ENCODE measurements at regions not wholly inside any gene's neighbourhood (a gene's known extent, or its start where the extent isn't known, plus 50 kb on each side); places are given as distances from the start of the nearest gene placed in this dataset.

- intact Hi-C loops (cut with DNase I), result no loop called here
- no peaks in the 10 kb centered on the region for H3K36me3 ChIP-seq
- no peak overlapping the region for H3K9ac ChIP-seq (ENCODE audit: low read depth in 2 of 2, low read length in 2 of 2)
- H3K27me3 ChIP-seq, result no peaks in the 10 kb centered on the region
- no peak for TF ChIP-seq CTCF (IDR thresholded peaks at IDR 0.05)
- no peaks in the 10 kb centered on the region for H3K9me3 ChIP-seq
- no peak overlapping the region for H3K27ac ChIP-seq
- DNase-seq, result no peak
- no peaks in the 10 kb centered on the region for H3K4me1 ChIP-seq
- H3K4me3 ChIP-seq, result no peak overlapping the region
Observed at GRCh38 chr16:17728196-17728595, 257.4 kb upstream of the XYLT1 start.

- Histone ChIP-seq H3K4me3 (no peak overlapping the region), H3K27ac (no peak overlapping the region), H3K4me1 (no peaks in the 10 kb centered on the region), H3K27me3 (no peaks in the 10 kb centered on the region), H3K36me3 (no peaks in the 10 kb centered on the region), H3K9ac (ENCODE audit: low read depth in 2 of 2, low read length in 2 of 2) (no peak overlapping the region), H3K9me3 (no peaks in the 10 kb centered on the region)
- no peak for TF ChIP-seq CTCF (IDR thresholded peaks at IDR 0.05)
- intact Hi-C loops (cut with DNase I), result no loop called here
- no peak for DNase-seq
Observed at GRCh38 chr16:17724242-17724898, 253.6 kb upstream of the XYLT1 start.

GRCh38 chr16:17723531-17724134, 252.9 kb upstream of the XYLT1 start:
- H3K9me3 ChIP-seq, result no peaks in the 10 kb centered on the region
- TF ChIP-seq CTCF (IDR thresholded peaks at IDR 0.05), result no peak
- no peaks in the 10 kb centered on the region for H3K4me1 ChIP-seq
- H3K27ac ChIP-seq, result no peak overlapping the region
- H3K4me3 ChIP-seq, result no peak overlapping the region
- no peak for DNase-seq
- H3K36me3 ChIP-seq, result no peaks in the 10 kb centered on the region
- H3K9ac ChIP-seq (ENCODE audit: low read depth in 2 of 2, low read length in 2 of 2), result no peak overlapping the region
- intact Hi-C loops (cut with DNase I), result no loop called here
- no peaks in the 10 kb centered on the region for H3K27me3 ChIP-seq

GRCh38 chr16:17718495-17718894, 247.7 kb upstream of the XYLT1 start:
- no peak for TF ChIP-seq CTCF (IDR thresholded peaks at IDR 0.05)
- Histone ChIP-seq H3K4me3 (no peak overlapping the region), H3K27me3 (no peaks in the 10 kb centered on the region), H3K27ac (no peak overlapping the region), H3K36me3 (no peaks in the 10 kb centered on the region), H3K9me3 (no peaks in the 10 kb centered on the region), H3K9ac (ENCODE audit: low read depth in 2 of 2, low read length in 2 of 2) (no peak overlapping the region), H3K4me1 (no peaks in the 10 kb centered on the region)
- intact Hi-C loops (cut with DNase I), result no loop called here
- no peak for DNase-seq

GRCh38 chr16:17705847-17706246, 235.1 kb upstream of the XYLT1 start:
- H3K9ac ChIP-seq (ENCODE audit: low read depth in 2 of 2, low read length in 2 of 2), result no peak overlapping the region
- H3K27me3 ChIP-seq, result no peaks in the 10 kb centered on the region
- intact Hi-C loops (cut with DNase I), result no loop called here
- H3K27ac ChIP-seq, result no peak overlapping the region
- H3K4me1 ChIP-seq, result no peaks in the 10 kb centered on the region
- no peak for TF ChIP-seq CTCF (IDR thresholded peaks at IDR 0.05)
- no peaks in the 10 kb centered on the region for H3K36me3 ChIP-seq
- no peak overlapping the region for H3K4me3 ChIP-seq
- no peak for DNase-seq
- no peaks in the 10 kb centered on the region for H3K9me3 ChIP-seq
